Heart right ventricle (tissue), 16 donors: ENCODE measurements at regions not wholly inside any gene's neighbourhood (a gene's known extent, or its start where the extent isn't known, plus 50 kb on each side); places are given as distances from the start of the nearest gene placed in this dataset.

ENCODE experiments used
- ATAC-seq, 8 donors: fragments of 200-7000 bp; cut with Tn5 transposase; one replicate each; pipeline ENCODE4 v1.9.1; 2020; ENCODE audit warnings: mild to moderate bottlenecking in 8 of 8, moderate library complexity in 8 of 8, moderate number of reproducible peaks in 1 of 8
- DNase-seq, 2 donors: peaks; one replicate each; pipeline ENCODE4 v3.0.0-alpha.2; 2020
- H3K27ac ChIP-seq, 10 donors: fragments of 200-600 bp; sonication (generic) in 2 of 10; one replicate each; pipeline versions ENCODE4 v1.5.0 to v1.8.0; 2020 to 2022; ENCODE audit warnings: mild to moderate bottlenecking in 3 of 10
- H3K27me3 ChIP-seq, 7 donors: fragments of 200-600 bp; one replicate each; pipeline ENCODE4 v1.8.0; 2021 to 2022; ENCODE audit warnings: mild to moderate bottlenecking in 2 of 7
- H3K36me3 ChIP-seq, 9 donors: fragments of 200-600 bp; sonication (generic) in 1 of 9; one replicate each; pipeline versions ENCODE4 v1.5.0 to v1.8.0; 2020 to 2022; ENCODE audit warnings: mild to moderate bottlenecking in 2 of 9
- H3K4me1 ChIP-seq, 9 donors: fragments of 200-600 bp; sonication (generic) in 1 of 9; one replicate each; pipeline versions ENCODE4 v1.5.0 to v1.8.0; 2020 to 2022; ENCODE audit warnings: mild to moderate bottlenecking in 4 of 9
- H3K4me3 ChIP-seq, 10 donors: fragments of 200-600 bp; sonication (generic) in 2 of 10; one replicate each; pipeline versions ENCODE4 v1.5.0 to v1.8.0; 2020 to 2022; ENCODE audit warnings: mild to moderate bottlenecking in 7 of 10, moderate library complexity in 2 of 10
- H3K9me3 ChIP-seq, 11 donors: fragments of 200-600 bp in 10 of 11; sonication (generic) in 2 of 11; one replicate each; pipeline versions ENCODE4 v1.5.0 to v1.8.0; 2013 to 2022; ENCODE audit warnings: mild to moderate bottlenecking in 2 of 11, control low read depth in 1 of 11, moderate library complexity in 1 of 11
- CTCF ChIP-seq, 9 donors: fragments of 200-600 bp; sonication (generic) in 2 of 9; IDR thresholded peaks; one replicate each; pipeline versions ENCODE4 v1.5.0 to v1.8.0; 2021 to 2022; ENCODE audit warnings: antibody characterized with exemption in 9 of 9, mild to moderate bottlenecking in 5 of 9, moderate library complexity in 1 of 9
- WGBS, 2 donors: extraction: QIAGEN DNeasy Blood & Tissue Kit; methylation state at CpG; one replicate each; pipeline ENCODE4 v1.1.7; 2013; ENCODE audit warnings: inconsistent platforms in 1 of 2; 5-methylcytosine and 5-hydroxymethylcytosine counted together
- intact Hi-C, 10 donors: fragments of 100-400 bp; cut with DNase I; formaldehyde crosslinking; loops; one replicate each; pipeline versions ENCODE4 v1.11.1 to v1.14.2; 2022
- donor health status: Arrhythmogenic right ventricular cardiomyopathy.
- donor health status: ischemic (EF 13 %, LVEDD 7.1; RV severe dilation, severe dysfunction).
- donor health status: healthy with polysubstance abuse.
- donor health status: DM: no; HTN: yes; CAD: no.
- donor health status: DM: no; HTN: no; CAD: no.
- donor health status: ischemic (EF 25% LVEDD 6.9; RV normal size, moderate dysfunction).
- donor health status: ischemic (EF 25% LVEDD 5.7; RV mildly dilated, moderate dysfunction).
- donor health status: healthy.
- donor health status: DM: yes; HTN: yes; CAD: no.
- donor health status: Ischemic cardiomyopathy.
- donor health status: ischemic (EF 35%, LVEDD 5.7; RV mildly dilated, moderate dysfunction).
- donor health status: nonischemic (EF 11% LVEDD 7.7; RV severe dilation, severe dysfunction).
- donor health status: DM: yes; HTN: yes; CAD: no.
- donor health status: PGD.
- donor health status: ischemic (EF 29% LVEDD 5.4; RV normal size, mild dysfunction).
- donor health status: nonischemic (EF 23%, LVEDD 6.1; RV moderate dilation, normal function).

- Histone ChIP-seq H3K27ac (no peak overlapping the region), H3K4me1 (no peaks in the 10 kb centered on the region), H3K27me3 (no peaks in the 10 kb centered on the region), H3K4me3 (no peak overlapping the region), H3K9me3 (peaks cover 0 to 32% (median 21%) of the 10 kb centered on the region in 11 donors), H3K36me3 (no peaks in the 10 kb centered on the region)
- ATAC-seq (no peak), DNase-seq (no peak)
- intact Hi-C loops, result loop anchor here in 1 of 10 donors (10.0 kb wide), 1 partner anchor 89 kb away; no protein-coding TSS in a partner anchor
- TF ChIP-seq CTCF (IDR thresholded peaks at IDR 0.05), result no peak
- 79 to 87% methylated on average over 2 of the region's 2 CpGs for WGBS, 2 donors
Observed at GRCh38 chr1:61563611-61564010, 161.3 kb downstream of the TM2D1 start.

GRCh38 chr1:61561666-61562065 lies 163.3 kb downstream of the TM2D1 start:
- intact Hi-C loops, result loop anchor here in 1 of 10 donors (10.0 kb wide), 1 partner anchor 87 kb away; no protein-coding TSS in a partner anchor
- H3K4me3 ChIP-seq, result no peak overlapping the region
- H3K27me3 ChIP-seq, result no peaks in the 10 kb centered on the region
- no peak for TF ChIP-seq CTCF (IDR thresholded peaks at IDR 0.05)
- ATAC-seq (no peak), DNase-seq (no peak)
- H3K36me3 ChIP-seq, result no peaks in the 10 kb centered on the region
- peaks cover 0 to 26% (median 18%) of the 10 kb centered on the region in 11 donors for H3K9me3 ChIP-seq
- no peak overlapping the region for H3K27ac ChIP-seq
- H3K4me1 ChIP-seq, result no peaks in the 10 kb centered on the region

- Histone ChIP-seq H3K9me3 (peaks cover 0 to 23% (median 10%) of the 10 kb centered on the region in 11 donors), H3K27me3 (no peaks in the 10 kb centered on the region), H3K4me1 (no peaks in the 10 kb centered on the region), H3K4me3 (no peak overlapping the region), H3K27ac (no peak overlapping the region), H3K36me3 (no peaks in the 10 kb centered on the region)
- intact Hi-C loops, result loop anchor here in 1 of 10 donors (10.0 kb wide), 1 partner anchor 86 kb away; no protein-coding TSS in a partner anchor
- DNase-seq, result no peak
- ATAC-seq, result no peak
- no peak for TF ChIP-seq CTCF (IDR thresholded peaks at IDR 0.05)
- 85 to 86% methylated on average over 2 of the region's 2 CpGs for WGBS, 2 donors
Observed at GRCh38 chr1:61560385-61560784, 164.6 kb downstream of the TM2D1 start.

GRCh38 chr1:61556631-61557030 lies 168.3 kb downstream of the TM2D1 start:
- H3K4me1 ChIP-seq, result no peaks in the 10 kb centered on the region
- no peaks in the 10 kb centered on the region for H3K27me3 ChIP-seq
- peaks cover 0 to 14% (median 3%) of the 10 kb centered on the region in 11 donors for H3K9me3 ChIP-seq
- DNase-seq (no peak), ATAC-seq (peak in 1 of 8 donors; percentile 42)
- H3K36me3 ChIP-seq, result no peaks in the 10 kb centered on the region
- H3K27ac ChIP-seq, result peak overlapping the region in 1 of 10 donors; percentile 26
- intact Hi-C loops, result loop anchor here in 1 of 10 donors (5.0 kb wide), 1 partner anchor 251 kb away; no protein-coding TSS in a partner anchor
- WGBS, 2 donors, result 74 to 81% methylated on average over 3 of the region's 3 CpGs
- TF ChIP-seq CTCF (IDR thresholded peaks at IDR 0.05), result no peak
- no peak overlapping the region for H3K4me3 ChIP-seq
